Stimulated activated CD4-positive, alpha-beta T cell treated with anti-CD3 and anti-CD28 coated beads, Interleukin-4, amount 100 ng/mL, for 1 hour (primary cell): ENCODE measurements at regions not wholly inside any gene's neighbourhood (a gene's known extent, or its start where the extent isn't known, plus 50 kb on each side); places are given as distances from the start of the nearest gene placed in this dataset.
"Not testable (repeated sequence)": the region's sequence is repeated elsewhere in the genome, so short reads cannot be mapped to it uniquely, and the experiment has no call there.

ENCODE experiments used
- DNase-seq: peaks from one replicate; pipeline ENCODE4 v3.0.0-alpha.2; 2020

DNA sequence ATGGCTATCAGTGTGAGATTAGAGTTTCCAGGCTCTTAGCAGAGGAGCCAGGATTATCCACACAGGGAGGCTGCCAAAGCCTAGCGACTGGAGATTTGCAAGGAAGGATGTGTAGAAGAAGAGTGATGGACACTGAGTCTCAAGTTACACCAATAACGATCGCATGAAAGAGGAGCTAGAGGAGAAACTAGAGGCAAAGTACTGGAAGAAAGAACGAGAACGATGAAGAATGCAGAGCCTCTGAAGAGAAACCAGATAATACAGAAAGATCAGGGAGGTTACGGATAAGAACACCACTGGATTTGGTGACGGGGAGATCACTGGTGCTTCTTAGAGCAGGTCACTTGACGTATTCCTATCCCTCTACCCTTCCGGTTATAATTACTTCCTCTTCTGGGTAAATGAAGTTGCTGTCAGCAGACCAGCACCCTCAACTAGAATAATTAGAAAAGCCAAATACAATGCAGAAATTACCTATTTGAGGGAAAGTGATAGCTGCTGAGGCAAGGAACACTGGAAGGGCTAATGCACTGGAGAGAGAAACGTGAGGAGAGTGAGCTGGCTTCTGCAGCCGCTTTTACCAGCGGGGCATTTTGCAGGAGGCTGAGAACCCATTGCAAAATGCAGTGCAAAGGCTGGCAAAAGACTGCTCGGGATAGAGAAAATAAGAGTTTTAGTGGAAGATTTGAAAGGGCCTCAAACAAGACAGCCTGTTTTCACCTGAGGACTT is 93.1 kb upstream of the HIF1A start:
- no peak for DNase-seq

GRCh38 chr14:61602733-61603077 is 92.6 kb upstream of the HIF1A start:
- DNase-seq = no peak

DNA sequence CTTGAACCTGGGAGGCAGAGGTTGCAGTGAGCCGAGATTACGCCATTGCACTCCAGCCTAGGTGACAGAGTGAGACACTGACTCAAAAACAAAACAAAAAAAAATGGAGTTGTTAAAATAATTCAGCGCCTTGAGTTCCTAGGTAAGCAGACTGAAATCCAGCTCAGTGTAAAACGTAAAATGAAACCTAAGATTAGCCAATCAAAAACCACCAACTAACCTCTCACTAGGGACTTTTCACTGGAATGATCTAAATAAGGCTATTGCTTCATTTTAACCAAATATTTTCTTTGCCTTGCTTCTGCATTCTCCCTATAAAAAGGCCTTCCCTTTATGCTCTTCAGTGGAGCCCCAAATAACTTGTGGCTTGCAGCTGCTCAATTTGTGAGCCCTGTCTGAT is 91.6 kb upstream of the HIF1A start:
- no peak for DNase-seq

DNA sequence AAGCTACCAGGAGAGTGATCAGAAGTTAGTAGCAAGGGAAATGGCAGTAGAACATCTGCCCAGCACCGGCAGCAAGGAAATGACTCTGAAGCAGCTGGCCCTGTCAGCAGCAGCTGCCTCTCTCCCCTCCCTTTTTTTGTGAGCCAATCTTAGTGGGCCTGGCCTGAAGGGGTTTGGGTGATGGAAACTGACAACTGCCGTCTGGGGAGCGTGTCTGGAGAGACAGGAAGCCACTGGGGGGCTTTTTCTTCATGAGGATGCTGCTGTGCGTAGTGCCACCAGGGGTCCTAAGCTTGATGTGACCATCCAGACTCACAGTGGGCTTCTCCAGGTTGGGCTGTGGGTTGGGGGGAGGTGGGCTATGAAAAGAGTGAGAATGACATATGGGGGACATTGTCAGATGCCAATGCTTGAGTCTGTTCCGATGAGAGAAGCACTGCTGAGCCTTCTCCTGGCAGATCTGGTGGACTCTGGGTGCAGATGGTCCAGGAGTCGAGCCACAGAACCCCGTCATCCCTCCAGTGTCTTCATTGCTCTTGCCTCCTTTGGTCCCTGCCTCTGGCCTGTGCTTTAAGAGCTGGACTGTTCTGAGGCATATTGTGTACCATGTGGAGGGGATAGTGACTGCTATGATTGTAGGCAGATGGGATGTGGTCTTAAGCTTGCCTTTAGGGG is 87.6 kb upstream of the HIF1A start:
- DNase-seq = no peak

- no peak for DNase-seq
Measured at GRCh38 chr14:61608245-61609165, 86.8 kb upstream of the HIF1A start.

- DNase-seq = no peak
Measured at GRCh38 chr14:61609191-61609843, 86.0 kb upstream of the HIF1A start.

DNA sequence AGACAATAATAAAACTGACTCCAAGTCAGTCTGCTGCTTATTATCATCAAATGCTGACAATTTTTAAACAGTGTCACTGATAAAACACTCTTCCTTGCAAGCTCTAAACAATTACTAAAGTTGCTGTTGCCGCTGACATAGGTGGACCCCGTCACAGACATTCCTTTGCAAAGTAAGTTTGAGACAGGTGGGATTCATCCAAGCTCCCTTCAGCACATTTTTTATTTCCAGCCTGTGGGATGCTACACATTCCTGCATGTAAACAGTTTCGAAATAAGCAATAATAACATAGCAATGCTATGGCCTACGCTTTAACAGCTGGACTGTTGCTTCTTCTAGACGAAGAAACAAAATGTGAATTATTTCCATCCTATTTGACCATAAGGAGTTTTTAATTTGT is 85.4 kb upstream of the HIF1A start:
- DNase-seq = no peak

- no peak for DNase-seq
Measured at GRCh38 chr14:61610900-61611299, 84.4 kb upstream of the HIF1A start.

DNA sequence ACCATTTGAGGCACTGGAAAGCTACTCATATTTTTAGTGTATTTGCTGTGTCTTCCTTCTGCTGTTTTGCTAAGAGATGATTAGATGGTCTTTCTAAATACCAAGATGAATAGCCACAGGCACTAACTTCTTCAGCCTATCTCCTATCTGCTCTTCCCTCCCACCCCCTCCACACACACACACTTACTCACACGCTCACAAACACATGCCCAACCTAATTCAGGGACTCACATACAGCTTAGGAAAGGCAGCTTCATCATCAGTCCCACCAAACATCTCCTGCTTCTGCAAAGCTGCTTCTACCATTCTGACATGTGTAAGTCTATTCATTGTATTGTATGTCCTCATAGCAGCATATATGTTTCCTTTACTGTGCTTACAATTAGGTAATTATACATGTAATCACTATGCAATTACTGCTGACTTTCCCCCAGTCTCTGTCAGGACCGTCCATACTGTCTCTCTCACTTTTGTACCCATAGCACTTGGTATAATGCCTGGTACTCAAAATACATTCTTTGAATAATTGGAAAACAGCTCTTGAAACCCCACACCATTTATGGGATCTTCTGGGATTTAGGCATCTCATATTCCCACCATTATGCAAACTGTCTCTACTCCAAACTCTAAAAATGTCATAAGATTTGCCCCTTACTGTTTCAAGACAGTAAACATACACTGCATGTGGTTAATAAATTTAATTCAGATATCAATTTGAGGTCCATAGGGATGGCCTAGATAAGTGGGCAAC is 83.3 kb upstream of the HIF1A start:
- no peak for DNase-seq

- DNase-seq = not testable (repeated sequence)
Measured at GRCh38 chr14:61613006-61613405, 82.3 kb upstream of the HIF1A start.

- DNase-seq = no peak
Measured at GRCh38 chr14:61614693-61615092, 80.6 kb upstream of the HIF1A start.

GRCh38 chr14:61615743-61616523 is 79.4 kb upstream of the HIF1A start:
- no peak for DNase-seq

DNA sequence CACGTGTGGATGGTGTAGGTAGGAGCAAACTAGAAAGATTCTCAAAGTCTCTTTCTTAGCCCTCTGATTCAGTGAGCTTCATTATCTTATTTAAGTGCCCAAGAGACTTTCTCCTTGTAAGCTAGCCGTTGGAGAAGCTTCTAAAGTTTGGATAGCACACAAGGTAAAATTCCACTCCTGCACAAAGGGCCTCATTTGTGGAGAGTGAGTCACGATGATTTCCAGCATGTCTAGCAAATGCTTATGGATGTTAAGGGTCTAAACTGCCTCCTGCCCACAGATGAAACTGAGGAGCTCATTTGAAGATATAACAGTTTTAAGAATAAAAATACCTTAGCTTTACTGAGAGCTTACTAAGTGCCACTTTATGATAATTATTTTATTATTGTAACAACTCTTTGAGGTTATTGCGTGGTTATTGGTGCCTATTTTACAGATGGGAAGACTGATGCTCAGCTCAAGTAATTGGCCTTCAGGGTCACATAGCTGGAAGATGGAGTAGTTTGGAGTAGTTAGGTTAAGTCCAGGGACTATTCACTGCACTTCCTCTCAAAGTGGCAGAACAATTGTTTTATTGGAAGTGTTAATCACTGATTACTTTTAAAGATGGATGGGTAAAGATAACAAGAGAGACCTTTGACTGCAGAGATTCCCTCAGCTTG is 78.7 kb upstream of the HIF1A start:
- DNase-seq = no peak

DNA sequence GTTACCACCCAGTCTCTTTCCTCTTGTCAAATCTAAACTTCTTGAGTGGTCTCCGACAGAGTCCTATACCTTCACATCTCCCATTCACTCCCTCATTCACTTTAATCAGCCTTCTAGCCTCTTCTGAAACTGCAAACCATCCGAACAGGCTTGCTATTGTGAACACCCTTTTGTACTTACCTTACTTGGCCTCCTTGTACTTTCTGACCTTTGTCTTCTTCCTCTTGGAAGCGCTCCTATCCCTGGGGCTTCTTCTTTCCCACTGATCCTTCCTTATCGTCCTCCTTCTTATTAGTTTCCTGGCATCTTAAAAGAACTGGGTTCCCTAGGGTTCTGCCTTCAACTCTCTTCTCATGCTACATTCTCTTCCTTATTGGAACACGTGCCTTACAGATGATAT is 76.9 kb upstream of the HIF1A start:
- no peak for DNase-seq

- DNase-seq = no peak
Measured at GRCh38 chr14:61619494-61619893, 75.8 kb upstream of the HIF1A start.

- DNase-seq = peak; percentile 36
Measured at GRCh38 chr14:61620130-61620946, 75.0 kb upstream of the HIF1A start.

DNA sequence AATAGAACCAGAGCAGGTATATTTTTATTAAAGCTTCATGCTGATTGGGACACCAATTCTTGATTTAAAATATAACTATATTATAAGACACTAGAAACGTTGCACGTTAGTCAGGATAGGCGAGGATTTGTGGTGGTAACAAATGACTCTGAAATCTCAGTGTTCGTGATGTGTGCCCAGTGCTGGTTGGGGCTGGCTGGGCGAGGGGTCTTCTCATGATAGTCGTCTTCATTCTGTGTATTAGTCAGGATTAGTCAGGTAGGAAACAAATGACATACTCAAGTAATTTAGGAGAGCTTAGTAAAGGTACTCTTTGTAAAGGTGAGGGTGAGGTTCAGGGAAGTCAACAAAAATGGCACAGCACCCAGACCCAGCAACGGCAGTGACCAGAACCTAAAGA is 73.9 kb upstream of the HIF1A start:
- no peak for DNase-seq

GRCh38 chr14:61622051-61622450 is 73.3 kb upstream of the HIF1A start:
- no peak for DNase-seq

DNA sequence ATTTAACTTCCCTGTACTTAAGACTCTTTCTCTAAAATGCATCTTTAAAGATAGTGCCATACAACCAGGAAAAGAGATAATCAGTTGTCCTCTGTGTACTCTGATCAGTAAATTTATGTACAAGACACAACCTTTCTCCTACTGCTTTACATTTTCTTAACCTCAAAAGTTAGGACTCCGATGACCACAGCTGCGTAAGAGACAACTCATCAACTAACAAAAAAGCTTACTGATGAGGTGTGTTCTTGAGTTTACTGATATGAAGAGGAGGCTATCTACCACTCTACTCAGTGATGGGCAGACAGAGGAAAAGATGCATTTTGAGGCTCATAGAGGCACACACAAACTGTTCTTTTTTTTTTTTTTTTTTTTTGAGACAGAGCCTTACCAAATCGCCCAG is 71.4 kb upstream of the HIF1A start:
- no peak for DNase-seq

- DNase-seq = no peak
Measured at GRCh38 chr14:61625165-61625564, 70.1 kb upstream of the HIF1A start.
